A673 (cell line): ENCODE measurements at regions not wholly inside any gene's neighbourhood (a gene's known extent, or its start where the extent isn't known, plus 50 kb on each side); places are given as distances from the start of the nearest gene placed in this dataset.

Experiments
- CTCF ChIP-seq: fragments of 300-800, 200-600 bp; sonication (generic); conservative IDR thresholded peaks from 2 replicates; pipeline ENCODE4 v1.5.1; 2017; ENCODE audit warnings: low read depth, mild to moderate bottlenecking, antibody characterized with exemption, low read length, moderate library complexity, mixed read lengths
- EZH2 ChIP-seq: fragments of 200-600 bp; sonication (generic); IDR thresholded peaks from 2 replicates; pipeline ENCODE4 v1.6.1; 2017; ENCODE audit warnings: borderline replicate concordance, low read depth, mild to moderate bottlenecking, mixed read lengths, antibody characterized with exemption, low read length; ENCODE audit not compliant: poor library complexity, severe bottlenecking

- TF ChIP-seq CTCF, result no peak
- TF ChIP-seq EZH2, result no peak
These were observed 259.4 kb downstream of the TLR4 start for GRCh38 chr9:117963493-117964090.
